HG03342 (cell line): ENCODE measurements at regions not wholly inside any gene's neighbourhood (a gene's known extent, or its start where the extent isn't known, plus 50 kb on each side); places are given as distances from the start of the nearest gene placed in this dataset.

ENCODE experiments used
- ATAC-seq: cut with Tn5 transposase; IDR thresholded peaks from one replicate; pipeline ENCODE4 v1.9.1; 2021; ENCODE audit warnings: mild to moderate bottlenecking, moderate library complexity; ENCODE audit not compliant: unreplicated experiment

DNA sequence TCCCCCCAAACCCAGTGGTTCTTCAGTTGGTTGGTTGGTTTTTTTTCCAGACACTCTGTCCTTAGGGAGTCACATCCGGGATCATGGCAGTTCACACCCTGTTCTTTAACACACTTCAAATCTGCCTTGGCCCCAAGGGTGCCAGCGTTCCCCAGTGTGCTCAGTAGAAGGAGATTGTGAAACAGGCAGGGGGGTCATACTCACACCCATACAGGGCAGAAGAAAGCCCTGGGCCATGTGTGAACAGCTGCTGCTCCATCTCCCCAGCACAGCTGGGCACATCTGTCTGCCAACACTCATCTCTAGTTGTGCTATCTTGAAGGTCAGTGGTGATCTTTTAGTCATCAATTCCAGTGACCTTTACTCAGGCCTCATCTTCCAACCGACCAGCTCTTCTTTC is 64.4 kb upstream of the FUT8 start:
- ATAC-seq, result no peak

DNA sequence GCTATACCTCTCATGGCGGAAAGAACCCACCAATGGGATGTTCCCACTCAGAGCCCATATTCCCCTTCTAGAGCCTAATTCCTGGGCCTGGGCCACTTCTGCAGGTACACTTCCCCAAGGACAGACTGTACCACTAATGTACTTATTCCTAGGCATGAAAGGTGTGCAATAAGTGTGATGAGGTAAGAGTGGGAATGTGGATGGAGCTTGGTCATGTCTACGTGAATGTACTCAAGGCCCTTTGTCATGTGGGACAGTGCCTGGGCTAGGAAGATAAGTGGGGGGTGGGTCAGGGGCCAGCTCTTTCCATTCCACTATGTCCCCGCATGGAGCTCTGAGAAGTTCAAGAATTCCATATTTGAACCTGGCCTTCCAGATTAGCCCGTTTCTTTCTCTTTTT is 63.4 kb upstream of the FUT8 start:
- ATAC-seq, result no peak

DNA sequence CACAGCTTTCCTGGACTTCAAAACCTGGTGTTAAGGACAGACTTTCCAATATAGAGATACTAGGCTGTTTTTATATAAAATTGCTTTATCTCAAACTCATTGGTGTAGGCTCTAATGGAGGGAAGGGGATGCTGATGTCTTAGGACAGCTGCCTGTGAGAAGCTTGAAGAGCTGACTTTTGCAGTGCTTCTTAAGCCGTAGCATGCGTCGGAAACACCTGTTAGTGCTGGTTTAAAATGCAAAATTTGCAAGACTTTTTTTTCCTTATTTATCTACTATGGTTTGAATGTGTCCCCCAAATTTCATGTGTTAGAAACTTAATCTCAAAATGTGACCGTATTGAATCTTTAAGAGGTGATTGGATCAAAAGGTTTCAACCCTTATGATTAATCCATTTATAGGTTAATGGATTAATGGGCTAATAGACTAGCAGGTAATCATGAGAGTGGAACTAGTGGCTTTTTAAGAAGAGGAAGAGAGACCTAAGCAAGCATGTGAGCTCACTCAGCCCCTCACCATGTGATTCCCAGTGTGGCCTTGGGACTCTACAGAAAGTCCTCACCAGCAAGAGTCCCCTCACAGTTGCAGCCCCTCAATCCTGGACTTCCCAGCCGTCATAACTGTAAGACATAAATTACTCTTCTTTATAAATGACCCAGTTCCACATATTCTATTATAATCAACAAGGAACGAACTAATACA is 60.9 kb upstream of the FUT8 start:
- peak; percentile 67 for ATAC-seq

DNA sequence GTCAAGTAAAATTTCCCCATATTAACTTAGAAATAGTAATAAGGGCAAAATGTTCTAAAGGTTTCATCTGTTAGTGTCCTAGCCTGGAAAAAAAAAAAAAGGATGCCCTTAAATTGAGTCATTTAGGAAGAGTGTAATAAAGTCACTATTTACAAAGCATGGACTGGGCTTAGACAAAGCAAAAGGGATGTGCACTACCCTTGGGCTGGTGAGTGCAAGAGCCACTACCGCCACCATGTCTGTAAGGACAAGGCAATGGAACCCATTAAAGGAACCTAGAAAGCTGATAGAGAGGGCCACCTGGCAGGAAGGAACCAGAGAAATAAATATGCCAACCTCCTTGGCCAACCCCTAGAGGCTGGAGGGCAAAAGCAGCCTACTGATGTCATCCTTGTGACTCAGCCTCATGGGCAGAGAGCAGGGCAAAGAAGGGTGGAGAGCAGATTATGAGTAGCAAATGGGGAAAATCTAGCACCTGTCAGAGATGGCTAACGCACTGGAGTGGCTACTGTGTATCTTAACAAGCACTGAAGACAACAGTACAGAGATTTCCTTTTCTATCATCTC is 59.5 kb upstream of the FUT8 start:
- no peak for ATAC-seq

DNA sequence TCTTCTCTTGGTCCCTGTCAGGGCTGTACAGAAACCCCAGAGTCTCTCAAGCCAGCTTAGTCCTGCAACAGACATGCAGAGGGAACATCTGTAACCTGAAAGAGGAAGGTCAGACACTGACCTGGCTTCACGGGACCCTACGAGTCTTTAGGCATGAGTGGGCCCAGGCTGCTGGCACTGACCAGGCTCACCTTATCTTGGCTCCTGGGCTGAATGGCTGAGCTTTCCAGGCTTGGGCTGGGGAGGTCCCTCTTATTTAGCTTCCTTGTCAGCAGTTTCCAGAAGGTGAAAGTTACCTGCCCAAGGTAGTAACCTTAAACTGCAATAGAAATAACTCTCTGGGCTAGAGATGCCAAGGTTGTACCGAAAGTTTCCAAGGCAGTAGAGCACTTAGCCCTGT is 58.4 kb upstream of the FUT8 start:
- no peak for ATAC-seq

DNA sequence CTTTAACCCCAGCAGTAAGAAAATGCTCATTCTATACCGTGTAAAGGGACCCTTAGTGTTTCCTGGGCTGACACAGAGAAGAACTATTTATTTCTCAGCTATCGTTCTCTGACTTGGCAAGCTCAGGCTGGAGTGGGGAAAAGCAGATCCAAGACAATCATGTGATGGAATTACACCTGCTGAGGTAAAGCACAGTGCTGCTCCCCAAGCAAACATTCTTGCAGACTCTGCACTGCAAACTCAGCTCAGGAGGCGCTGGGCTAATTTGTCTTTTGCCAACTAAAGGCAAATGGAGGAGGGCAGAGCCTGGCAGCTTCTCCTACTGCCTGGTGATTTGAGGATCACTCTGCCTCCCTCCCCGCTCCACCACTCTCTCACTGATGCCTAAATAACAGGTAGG is 57.8 kb upstream of the FUT8 start:
- ATAC-seq, result no peak

DNA sequence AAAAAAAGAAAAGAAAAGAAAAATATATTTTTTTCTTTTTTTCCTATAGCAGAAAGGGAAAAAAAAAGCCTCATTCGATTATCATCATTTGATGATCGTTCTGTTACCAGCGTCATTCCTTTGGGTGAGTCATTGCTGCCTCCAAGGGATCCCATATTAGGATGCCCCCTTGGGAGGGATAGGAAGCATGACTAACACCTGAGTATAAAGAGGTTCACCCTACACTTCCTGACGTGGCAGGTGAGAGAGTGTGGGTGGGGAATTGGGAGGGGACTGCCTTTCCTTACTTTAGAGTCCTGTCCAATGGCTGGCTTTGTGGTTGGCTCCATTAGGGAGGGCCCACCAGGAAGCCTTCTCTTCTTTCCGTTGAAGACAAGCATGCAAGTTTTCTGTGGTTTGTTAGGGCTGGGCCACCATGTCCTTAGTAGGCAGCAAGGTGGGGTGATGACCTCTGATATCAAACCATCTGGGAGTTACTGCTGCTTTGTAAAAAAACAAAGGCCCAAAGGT is 56.1 kb upstream of the FUT8 start:
- ATAC-seq, result no peak

DNA sequence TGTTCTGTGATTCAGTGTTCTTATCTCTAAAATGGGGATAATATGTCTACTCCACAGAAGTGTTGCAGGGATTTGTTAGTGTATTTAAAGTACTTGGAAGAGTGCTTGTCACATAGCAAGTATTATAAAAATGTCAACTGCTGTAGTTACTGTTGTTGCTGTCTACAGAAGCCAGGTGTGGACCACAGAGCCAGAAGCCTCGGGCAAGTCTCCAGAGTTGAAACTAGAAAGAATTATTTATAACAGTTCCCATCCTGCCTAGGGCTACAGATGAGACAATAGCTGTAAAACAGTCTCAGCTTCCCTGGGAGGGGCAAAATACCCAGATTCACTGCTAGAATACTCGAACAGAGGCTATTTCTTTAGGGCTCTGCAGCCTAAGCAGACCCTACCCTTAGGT is 55.4 kb upstream of the FUT8 start:
- peak; percentile 61 for ATAC-seq

DNA sequence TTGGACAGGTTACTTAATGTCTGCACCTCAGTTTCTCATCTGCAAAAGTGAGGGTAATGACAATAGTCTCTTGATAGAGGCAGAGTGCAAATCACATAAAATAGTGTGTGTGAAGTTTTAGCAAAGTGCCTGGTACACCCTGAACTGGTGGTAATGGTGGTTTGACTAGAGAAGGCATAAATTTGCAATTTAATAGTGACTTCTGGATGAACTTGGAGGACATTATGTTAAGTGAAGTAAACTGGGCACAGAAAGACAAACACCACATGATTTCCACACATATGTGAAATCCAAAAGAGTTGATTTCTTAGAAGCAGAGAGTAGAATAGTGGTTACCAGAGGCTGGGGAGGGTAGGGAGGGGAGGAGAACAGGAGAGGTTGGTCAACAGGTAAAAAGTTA is 54.8 kb upstream of the FUT8 start:
- no peak for ATAC-seq

DNA sequence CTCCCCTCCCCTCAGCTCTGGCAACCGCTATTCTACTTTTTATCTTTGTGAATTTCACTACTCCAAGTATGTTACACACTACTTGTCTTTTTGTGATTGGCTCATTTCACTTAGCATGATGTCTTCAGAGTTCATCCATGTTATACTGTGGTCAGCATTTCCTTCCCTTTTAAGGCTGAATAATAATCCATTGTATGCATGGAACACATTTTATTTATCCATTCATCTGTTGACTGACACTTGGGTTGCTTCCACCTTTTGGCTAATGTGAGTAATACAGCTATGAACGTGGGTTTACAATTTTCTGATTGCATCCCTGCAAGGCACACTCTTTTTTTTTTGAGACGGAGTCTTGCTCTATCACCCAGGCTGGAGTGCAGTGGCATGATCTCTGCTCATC is 53.0 kb upstream of the FUT8 start:
- ATAC-seq, result no peak

DNA sequence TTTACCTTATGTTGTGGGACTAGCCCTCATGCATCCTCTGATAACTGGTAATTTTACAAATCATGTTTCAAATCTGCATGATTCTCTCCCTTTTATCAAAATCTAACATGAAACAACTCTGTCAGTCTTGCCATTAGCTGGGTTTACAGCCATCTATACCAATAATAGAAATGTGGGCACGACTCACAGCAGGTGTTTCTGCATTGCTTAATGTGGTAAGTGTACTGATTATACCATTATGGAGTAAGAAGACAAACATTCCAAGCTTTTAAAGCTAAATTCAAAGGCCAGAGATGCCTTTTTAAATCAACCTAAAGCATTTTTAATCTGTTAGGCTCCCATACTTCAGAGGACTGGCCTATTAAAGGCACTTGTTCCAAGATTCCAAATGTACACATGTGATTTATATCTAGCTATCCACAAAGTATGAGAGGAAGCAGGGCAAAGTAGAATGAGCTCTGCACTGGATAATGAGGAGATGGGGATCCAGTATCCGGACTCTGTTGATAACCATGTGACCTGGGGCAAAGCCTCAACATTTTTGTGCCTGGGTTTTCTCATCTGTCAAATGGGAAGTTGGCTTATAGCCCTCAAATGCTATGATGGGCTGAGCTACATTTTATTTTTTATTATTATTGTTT is 52.3 kb upstream of the FUT8 start:
- ATAC-seq, result no peak

DNA sequence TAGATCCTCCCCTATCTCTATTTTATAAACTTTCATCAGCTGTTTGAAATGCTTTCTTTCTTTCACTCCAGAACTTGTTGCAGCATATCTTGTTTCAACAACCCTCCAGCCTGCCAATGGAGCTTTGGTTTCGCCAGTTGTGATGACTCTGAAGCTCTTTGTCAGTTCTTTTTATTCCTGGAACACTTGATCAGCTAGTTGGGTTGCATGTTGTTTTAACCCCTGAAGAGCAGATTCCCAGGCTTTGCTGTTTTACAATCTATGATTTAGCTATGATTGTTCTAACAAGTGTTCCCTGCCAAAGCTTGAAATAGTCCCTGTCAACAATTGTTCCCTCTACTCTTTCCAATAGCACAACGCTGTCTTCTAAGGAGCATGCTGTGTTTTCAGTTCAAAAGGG is 50.6 kb upstream of the FUT8 start:
- ATAC-seq, result no peak
